GM23338 (cell line): ENCODE measurements at regions not wholly inside any gene's neighbourhood (a gene's known extent, or its start where the extent isn't known, plus 50 kb on each side); places are given as distances from the start of the nearest gene placed in this dataset.

Experiments used
- EZH2 ChIP-seq: fragments of 200-600 bp; sonication (generic); IDR thresholded peaks from one replicate; pipeline ENCODE4 v1.8.0; 2017; ENCODE audit warnings: antibody characterized with exemption, mild to moderate bottlenecking, low read depth; ENCODE audit not compliant: unreplicated experiment
- EZH2phosphoT487 ChIP-seq: fragments of 200-600 bp; sonication (generic); IDR thresholded peaks from one replicate; pipeline ENCODE4 v1.8.1; 2018; ENCODE audit warnings: antibody characterized with exemption; ENCODE audit not compliant: unreplicated experiment
- POLR2AphosphoS5 ChIP-seq: IDR thresholded peaks from 2 replicates; pipeline ENCODE4 v1.6.1; 2016; ENCODE audit warnings: antibody characterized with exemption, low read depth
- ZNF114 ChIP-seq: fragments of 250-450 bp; sonication (Bioruptor Pico); IDR thresholded peaks from 2 replicates; pipeline ENCODE4 v1.5.0; 2020; ENCODE audit warnings: mild to moderate bottlenecking, moderate library complexity
- TF ChIP-seq, protein P1 (sequence below): fragments of 250-450 bp; sonication (Bioruptor Pico); IDR thresholded peaks from 2 replicates; pipeline ENCODE4 v1.5.0; 2020; ENCODE audit warnings: mild to moderate bottlenecking, moderate library complexity
- TF ChIP-seq, protein P2 (sequence below), 2 experiments: fragments of 200-600 bp in 1 of 2; sonication (generic) in 1 of 2; conservative IDR thresholded peaks; 2 replicates each; pipeline versions ENCODE4 v1.5.1 to v1.6.1; 2016 to 2017; ENCODE audit warnings: antibody characterized with exemption in 2 of 2, low read depth in 2 of 2, mild to moderate bottlenecking in 2 of 2, moderate library complexity in 1 of 2
- TF ChIP-seq, protein P3 (sequence below): IDR thresholded peaks from 2 replicates; pipeline ENCODE4 v1.6.1; 2016; ENCODE audit warnings: antibody characterized with exemption

DNA sequence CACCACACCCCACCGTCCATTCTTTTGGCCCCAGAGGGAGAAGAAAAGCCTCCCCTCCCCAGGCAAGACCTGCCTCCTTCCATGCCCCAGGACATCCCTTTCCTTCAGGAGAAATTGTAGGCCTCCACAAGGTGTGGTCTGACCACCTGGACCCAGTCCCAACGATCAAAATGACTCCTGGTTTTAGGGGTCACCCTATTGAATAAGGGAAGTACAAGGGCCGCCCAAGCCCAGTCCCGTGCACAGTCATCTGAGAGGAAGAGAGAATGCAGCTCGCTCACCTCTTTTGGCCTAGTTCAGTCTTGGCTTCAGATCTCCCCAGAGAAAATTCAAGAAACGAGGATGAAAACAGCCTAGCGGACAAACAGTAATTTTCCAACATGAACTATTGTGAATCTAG, 249.1 kb downstream of the UACA start:
- TF ChIP-seq POLR2AphosphoS5 = no peak
- TF ChIP-seq, protein P1, sequence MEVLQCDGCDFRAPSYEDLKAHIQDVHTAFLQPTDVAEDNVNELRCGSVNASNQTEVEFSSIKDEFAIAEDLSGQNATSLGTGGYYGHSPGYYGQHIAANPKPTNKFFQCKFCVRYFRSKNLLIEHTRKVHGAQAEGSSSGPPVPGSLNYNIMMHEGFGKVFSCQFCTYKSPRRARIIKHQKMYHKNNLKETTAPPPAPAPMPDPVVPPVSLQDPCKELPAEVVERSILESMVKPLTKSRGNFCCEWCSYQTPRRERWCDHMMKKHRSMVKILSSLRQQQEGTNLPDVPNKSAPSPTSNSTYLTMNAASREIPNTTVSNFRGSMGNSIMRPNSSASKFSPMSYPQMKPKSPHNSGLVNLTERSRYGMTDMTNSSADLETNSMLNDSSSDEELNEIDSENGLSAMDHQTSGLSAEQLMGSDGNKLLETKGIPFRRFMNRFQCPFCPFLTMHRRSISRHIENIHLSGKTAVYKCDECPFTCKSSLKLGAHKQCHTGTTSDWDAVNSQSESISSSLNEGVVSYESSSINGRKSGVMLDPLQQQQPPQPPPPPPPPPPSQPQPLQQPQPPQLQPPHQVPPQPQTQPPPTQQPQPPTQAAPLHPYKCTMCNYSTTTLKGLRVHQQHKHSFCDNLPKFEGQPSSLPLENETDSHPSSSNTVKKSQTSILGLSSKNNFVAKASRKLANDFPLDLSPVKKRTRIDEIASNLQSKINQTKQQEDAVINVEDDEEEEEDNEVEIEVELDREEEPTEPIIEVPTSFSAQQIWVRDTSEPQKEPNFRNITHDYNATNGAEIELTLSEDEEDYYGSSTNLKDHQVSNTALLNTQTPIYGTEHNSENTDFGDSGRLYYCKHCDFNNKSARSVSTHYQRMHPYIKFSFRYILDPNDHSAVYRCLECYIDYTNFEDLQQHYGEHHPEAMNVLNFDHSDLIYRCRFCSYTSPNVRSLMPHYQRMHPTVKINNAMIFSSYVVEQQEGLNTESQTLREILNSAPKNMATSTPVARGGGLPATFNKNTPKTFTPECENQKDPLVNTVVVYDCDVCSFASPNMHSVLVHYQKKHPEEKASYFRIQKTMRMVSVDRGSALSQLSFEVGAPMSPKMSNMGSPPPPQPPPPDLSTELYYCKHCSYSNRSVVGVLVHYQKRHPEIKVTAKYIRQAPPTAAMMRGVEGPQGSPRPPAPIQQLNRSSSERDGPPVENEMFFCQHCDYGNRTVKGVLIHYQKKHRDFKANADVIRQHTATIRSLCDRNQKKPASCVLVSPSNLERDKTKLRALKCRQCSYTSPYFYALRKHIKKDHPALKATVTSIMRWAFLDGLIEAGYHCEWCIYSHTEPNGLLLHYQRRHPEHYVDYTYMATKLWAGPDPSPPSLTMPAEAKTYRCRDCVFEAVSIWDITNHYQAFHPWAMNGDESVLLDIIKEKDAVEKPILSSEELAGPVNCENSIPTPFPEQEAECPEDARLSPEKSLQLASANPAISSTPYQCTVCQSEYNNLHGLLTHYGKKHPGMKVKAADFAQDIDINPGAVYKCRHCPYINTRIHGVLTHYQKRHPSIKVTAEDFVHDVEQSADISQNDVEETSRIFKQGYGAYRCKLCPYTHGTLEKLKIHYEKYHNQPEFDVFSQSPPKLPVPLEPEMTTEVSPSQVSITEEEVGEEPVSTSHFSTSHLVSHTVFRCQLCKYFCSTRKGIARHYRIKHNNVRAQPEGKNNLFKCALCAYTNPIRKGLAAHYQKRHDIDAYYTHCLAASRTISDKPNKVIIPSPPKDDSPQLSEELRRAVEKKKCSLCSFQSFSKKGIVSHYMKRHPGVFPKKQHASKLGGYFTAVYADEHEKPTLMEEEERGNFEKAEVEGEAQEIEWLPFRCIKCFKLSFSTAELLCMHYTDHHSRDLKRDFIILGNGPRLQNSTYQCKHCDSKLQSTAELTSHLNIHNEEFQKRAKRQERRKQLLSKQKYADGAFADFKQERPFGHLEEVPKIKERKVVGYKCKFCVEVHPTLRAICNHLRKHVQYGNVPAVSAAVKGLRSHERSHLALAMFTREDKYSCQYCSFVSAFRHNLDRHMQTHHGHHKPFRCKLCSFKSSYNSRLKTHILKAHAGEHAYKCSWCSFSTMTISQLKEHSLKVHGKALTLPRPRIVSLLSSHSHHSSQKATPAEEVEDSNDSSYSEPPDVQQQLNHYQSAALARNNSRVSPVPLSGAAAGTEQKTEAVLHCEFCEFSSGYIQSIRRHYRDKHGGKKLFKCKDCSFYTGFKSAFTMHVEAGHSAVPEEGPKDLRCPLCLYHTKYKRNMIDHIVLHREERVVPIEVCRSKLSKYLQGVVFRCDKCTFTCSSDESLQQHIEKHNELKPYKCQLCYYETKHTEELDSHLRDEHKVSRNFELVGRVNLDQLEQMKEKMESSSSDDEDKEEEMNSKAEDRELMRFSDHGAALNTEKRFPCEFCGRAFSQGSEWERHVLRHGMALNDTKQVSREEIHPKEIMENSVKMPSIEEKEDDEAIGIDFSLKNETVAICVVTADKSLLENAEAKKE = no peak
- TF ChIP-seq, protein P2, sequence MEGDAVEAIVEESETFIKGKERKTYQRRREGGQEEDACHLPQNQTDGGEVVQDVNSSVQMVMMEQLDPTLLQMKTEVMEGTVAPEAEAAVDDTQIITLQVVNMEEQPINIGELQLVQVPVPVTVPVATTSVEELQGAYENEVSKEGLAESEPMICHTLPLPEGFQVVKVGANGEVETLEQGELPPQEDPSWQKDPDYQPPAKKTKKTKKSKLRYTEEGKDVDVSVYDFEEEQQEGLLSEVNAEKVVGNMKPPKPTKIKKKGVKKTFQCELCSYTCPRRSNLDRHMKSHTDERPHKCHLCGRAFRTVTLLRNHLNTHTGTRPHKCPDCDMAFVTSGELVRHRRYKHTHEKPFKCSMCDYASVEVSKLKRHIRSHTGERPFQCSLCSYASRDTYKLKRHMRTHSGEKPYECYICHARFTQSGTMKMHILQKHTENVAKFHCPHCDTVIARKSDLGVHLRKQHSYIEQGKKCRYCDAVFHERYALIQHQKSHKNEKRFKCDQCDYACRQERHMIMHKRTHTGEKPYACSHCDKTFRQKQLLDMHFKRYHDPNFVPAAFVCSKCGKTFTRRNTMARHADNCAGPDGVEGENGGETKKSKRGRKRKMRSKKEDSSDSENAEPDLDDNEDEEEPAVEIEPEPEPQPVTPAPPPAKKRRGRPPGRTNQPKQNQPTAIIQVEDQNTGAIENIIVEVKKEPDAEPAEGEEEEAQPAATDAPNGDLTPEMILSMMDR (conservative IDR thresholded peaks at IDR 0.05; ENCODE audit: low read depth in 2 of 2) = no peak
- no peak for TF ChIP-seq EZH2phosphoT487
- TF ChIP-seq EZH2 = no peak
- TF ChIP-seq, protein P3, sequence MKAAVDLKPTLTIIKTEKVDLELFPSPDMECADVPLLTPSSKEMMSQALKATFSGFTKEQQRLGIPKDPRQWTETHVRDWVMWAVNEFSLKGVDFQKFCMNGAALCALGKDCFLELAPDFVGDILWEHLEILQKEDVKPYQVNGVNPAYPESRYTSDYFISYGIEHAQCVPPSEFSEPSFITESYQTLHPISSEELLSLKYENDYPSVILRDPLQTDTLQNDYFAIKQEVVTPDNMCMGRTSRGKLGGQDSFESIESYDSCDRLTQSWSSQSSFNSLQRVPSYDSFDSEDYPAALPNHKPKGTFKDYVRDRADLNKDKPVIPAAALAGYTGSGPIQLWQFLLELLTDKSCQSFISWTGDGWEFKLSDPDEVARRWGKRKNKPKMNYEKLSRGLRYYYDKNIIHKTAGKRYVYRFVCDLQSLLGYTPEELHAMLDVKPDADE = no peak
- no peak for TF ChIP-seq ZNF114 (CRISPR knock-in tag)
